NCI-H1105 treated with DMSO at 0.1 percent for 48 hours (cell line): ENCODE measurements at regions not wholly inside any gene's neighbourhood (a gene's known extent, or its start where the extent isn't known, plus 50 kb on each side); places are given as distances from the start of the nearest gene placed in this dataset.
A peak's percentile ranks its signal among the peaks of the same experiment; 100 is the strongest.

Experiments
- DNase-seq: peaks from one replicate; lab custom pipeline; 2025; lab: John Stamatoyannopoulos, UW

DNA sequence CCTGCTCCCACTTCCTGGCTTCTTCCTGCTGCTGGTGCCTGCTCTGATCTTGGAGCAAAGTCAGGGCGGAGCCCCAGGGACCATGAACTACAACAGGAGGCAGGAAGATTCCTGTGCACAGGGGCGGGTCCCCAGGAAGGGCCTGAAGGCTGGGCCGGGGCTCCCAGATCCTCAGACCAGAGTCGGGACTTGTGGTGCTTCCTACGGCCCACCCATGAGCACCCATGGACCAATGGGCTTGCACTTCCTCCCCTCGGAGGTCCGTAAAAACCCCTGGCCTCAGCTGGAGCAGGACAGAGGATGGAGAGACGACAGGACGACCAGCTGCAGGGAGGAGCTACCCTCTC lies 1287.1 kb downstream of the TMEM121 start:
- no peak for DNase-seq

- no peak for DNase-seq
These were observed 1293.7 kb downstream of the TMEM121 start for GRCh38 chr14:106820119-106820518.

DNA sequence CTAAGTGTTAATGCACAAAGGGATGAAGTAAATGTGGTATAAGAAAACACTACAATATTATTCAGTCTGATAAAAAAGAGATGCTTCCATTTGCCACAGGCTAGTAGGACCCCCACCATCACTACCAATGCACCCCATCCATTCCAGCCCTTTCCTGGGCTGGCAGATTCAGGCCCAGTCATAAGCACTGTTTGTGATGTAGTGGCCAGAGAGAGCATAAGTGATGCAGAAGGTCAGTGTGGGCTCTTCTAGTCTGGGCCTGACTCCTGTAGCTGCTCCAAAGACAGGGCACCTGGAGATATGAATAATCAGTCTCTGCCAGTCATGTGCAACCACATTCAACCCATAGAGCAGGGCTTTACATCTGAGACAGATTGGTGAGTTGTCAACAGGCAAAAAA lies 1294.7 kb downstream of the TMEM121 start:
- DNase-seq = no peak

DNA sequence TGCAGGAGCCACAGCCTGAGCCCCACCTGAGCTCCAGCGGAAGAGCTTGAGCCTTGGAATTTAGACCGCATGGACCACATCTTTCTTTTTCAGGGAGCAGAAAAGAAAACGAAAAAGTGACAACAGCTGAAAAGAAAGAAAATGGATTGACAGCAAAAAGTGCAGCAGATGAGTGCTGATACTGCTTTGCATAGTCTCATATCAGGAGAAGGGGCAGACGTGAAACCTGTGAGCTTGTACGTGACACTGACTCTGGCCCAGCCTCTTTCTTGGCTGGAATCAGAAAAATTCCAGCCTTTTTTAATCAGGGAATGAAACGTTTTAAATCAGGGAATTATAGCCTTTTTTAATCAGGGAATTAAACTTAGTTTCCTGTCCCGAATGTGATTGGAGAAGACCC lies 1296.5 kb downstream of the TMEM121 start:
- no peak for DNase-seq

DNA sequence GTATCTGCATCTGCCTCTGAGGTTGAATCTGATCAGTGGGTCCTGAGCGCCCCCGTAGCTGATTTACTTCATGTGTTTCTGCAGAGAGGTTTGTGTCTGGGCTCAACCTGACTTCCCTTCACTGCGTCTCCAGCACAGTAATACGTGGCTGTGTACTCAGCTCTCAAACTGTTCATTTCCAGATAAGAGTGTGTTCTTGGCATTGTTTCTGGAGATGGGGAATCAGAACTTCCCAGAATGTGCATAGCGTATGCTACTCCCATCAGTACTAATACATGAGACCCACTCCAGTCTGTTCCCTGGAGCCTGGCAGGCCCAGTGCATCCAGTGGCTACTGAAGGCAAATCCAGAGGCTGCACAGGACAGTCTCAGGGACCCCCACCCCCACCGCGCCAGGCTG lies 1297.2 kb downstream of the TMEM121 start:
- DNase-seq = no peak

GRCh38 chr14:106826833-106827369 lies 1300.5 kb downstream of the TMEM121 start:
- no peak for DNase-seq

- DNase-seq = no peak
These were observed 1304.9 kb downstream of the TMEM121 start for GRCh38 chr14:106831322-106831720.

GRCh38 chr14:106837870-106838269 lies 1311.5 kb downstream of the TMEM121 start:
- DNase-seq = no peak

- no peak for DNase-seq
These were observed 1312.8 kb downstream of the TMEM121 start for GRCh38 chr14:106838991-106839769.

DNA sequence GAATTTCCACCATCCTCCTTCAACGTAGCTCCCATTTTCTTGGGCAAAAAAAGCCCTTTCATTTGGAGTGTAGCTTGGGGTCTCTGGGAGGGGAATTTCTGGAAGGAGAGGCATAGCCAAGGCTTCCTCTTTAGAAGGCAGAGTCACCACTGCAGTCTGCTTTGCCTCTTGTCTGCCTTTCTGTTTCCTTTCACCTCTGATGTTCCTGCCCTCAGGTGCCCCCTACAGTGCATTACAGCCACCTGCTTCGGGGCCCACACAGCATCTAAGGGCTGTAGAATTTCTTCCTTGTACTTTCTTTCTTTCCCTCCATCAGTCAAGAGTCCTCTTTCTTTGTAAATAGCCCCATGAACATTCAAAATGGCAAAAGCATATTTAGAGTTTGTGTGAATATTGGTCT lies 1313.9 kb downstream of the TMEM121 start:
- no peak for DNase-seq

- no peak for DNase-seq
These were observed 1314.6 kb downstream of the TMEM121 start for GRCh38 chr14:106840991-106841390.

DNA sequence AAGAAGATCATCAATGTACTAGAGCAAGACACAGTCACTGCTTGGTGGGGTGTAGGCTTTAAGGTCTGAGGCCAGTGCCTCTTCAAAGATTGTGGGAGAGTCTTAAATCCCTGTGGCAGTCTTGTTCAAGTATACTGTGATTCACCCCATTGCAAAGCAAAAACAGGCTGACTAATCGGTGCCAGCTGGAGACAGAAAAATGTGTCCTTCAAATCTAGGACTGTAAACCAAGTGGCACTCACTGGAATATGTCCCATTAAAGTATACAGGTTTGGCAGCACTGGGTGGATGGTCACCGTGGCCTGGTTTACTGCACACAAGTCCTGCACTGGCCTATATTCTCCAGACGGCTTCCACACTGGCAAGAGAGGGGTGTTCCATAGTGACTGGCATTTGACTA lies 1315.3 kb downstream of the TMEM121 start:
- no peak for DNase-seq

- DNase-seq = no peak
These were observed 1316.3 kb downstream of the TMEM121 start for GRCh38 chr14:106842687-106843086.

- DNase-seq = no peak
These were observed 1317.0 kb downstream of the TMEM121 start for GRCh38 chr14:106843386-106843785.

DNA sequence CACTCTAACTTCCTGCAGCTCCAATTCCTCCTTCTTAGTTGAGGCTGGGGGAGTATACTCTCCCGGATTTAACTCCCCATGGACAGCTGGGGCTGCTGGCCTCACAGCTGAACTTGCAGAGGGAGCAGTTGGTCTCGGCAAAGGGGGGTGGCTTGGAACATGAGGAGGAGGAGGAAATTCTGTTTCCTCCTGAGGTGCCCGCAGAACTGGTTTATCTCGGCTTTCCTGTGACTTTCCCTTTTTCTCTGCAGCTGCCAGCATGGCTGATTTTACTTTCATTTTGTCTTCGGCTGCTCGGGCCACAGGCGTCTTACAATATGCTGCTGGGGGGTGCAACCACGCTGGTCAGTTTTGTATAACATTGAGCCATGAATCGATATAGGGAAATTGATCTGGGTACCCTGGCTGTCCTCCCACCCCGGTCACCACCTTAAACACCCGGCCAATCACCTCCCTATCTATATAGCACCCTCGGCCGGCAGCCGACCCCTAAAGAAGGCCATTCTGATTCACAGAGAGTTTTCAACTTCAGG lies 1317.6 kb downstream of the TMEM121 start:
- peak; percentile 13 for DNase-seq

GRCh38 chr14:106844608-106845285 lies 1318.4 kb downstream of the TMEM121 start:
- peak; percentile 66 for DNase-seq

GRCh38 chr14:106845286-106846087 lies 1319.1 kb downstream of the TMEM121 start:
- DNase-seq = peak; percentile 68

- no peak for DNase-seq
These were observed 1319.8 kb downstream of the TMEM121 start for GRCh38 chr14:106846218-106846617.

DNA sequence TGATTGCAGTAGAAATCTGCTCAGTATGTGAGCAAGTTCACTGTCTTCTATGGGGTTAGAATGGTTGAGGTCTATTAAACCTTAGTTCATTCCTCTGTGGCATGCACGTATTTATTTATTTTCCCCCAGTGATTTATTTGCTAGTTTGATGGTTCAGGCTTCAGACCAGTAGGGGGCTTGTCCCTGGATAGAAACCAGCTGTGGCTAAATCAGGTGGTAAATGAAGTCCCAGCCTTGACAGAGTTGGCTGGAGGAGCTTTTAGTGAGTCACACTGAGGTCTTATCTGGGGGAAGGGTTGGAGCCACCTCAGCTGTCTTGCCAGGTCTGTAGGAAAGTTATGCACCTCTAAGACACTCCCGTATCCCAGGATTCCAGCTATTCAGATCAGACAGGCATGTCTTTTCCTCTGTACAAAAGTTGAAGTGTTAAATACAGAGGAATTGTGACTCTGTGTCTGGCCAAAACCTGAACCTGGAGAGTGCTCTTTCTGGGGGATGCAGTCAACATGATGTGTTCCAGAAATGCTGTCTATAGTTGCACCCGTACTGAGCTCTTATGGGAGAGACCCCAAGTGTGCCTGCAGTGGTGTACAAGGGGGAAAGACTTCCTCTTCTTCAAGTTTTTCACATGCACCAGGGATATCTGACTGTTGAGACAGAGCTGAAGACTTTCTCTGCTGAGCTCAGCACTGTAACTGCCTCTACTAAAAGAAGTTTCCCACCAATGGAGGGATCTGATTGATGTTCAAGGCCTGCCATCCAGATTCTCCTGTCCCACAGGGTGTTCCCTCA lies 1322.1 kb downstream of the TMEM121 start:
- no peak for DNase-seq

DNA sequence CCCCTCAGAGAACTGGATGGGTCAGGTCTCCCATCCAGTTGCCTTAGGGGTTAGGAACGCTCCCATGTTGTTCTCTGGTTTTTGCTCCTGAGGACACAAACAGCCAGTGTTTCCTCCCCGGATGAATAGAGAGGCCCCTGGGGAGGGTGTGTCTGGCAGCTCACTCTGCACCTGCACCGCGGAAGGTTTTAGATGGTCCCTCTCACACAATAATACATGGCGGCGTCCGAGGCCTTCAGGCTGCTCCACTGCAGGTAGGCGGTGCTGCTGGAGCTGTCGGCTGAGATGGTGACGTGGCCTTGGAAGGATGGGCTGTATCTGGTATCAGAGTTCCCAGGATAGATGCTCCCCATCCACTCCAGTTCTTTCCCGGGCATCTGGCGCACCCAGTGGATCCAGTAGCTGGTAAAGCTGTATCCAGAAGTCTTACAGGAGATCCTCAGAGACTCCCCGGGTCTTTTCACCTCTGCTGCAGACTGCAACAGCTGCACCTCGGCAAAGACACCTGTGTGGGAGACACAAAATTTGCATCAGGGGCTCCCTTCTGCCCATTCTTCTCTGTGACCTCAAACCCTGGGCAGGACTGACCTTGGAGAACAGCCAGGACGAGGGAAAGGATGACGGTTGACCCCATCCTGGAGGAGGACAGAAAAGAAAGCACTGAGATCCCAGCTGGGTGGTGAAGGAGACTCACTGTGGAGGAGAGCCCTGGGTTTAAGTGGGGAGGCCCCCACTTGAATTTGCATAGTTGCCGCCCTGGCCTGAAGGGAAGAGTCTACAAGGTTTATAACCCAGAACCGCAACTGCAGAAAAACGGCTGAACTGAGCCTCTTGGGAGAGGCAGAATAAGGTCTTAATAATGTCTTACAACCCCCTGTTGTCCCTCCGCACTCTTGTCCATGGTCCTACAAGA lies 1324.8 kb downstream of the TMEM121 start:
- DNase-seq = no peak
